Common myeloid progenitor, CD34-positive (primary cell): ENCODE measurements at regions not wholly inside any gene's neighbourhood (a gene's known extent, or its start where the extent isn't known, plus 50 kb on each side); places are given as distances from the start of the nearest gene placed in this dataset.

Experiments
- CTCF ChIA-PET: fragments of 350-600 bp; sonication (Branson Sonifier 250); formaldehyde crosslinking; loops from one replicate; lab custom pipeline; 2021; ENCODE audit warnings: antibody characterized with exemption; lab: Charles Lee
- POLR2A ChIA-PET: fragments of 350-600 bp; sonication (Branson Sonifier 250); formaldehyde crosslinking; loops from one replicate; lab custom pipeline; 2021; ENCODE audit warnings: antibody characterized with exemption; lab: Charles Lee
- DNase-seq, 3 donors: peaks; one replicate each; pipeline versions ENCODE4 v3.0.0 to v3.0.0-alpha.2; 2013
- H3K27ac ChIP-seq, 2 experiments: 1 replicate in 1 of 2; 2 replicates in 1 of 2; pipeline ENCODE4 v1.7.0; 2013; ENCODE audit warnings: inconsistent platforms in 2 of 2, low read length in 2 of 2, mild to moderate bottlenecking in 2 of 2, low read depth in 1 of 2, moderate library complexity in 1 of 2; ENCODE audit not compliant: severe bottlenecking in 2 of 2, insufficient read depth in 1 of 2, poor library complexity in 1 of 2
- H3K27me3 ChIP-seq, 5 experiments: replicated peaks in 2 of 5; 1 replicate in 3 of 5; 2 replicates in 2 of 5; pipeline versions ENCODE4 v1.6.1 to v1.7.0; 2013; ENCODE audit warnings: low read length in 4 of 5, mild to moderate bottlenecking in 2 of 5, moderate library complexity in 2 of 5, inconsistent platforms in 1 of 5; ENCODE audit not compliant: insufficient read depth in 5 of 5, control insufficient read depth in 4 of 5
- H3K36me3 ChIP-seq, 4 experiments: 1 replicate in 2 of 4; 2 replicates in 2 of 4; pipeline versions ENCODE4 v1.6.1 to v1.7.0; 2013; ENCODE audit warnings: low read length in 3 of 4, control low read depth in 1 of 4, mild to moderate bottlenecking in 1 of 4; ENCODE audit not compliant: control insufficient read depth in 4 of 4, insufficient read depth in 4 of 4
- H3K4me1 ChIP-seq, 4 experiments: 1 replicate in 3 of 4; 2 replicates in 1 of 4; pipeline versions ENCODE4 v1.6.1 to v1.7.1; 2013; ENCODE audit warnings: low read length in 3 of 4, mild to moderate bottlenecking in 3 of 4, control low read depth in 1 of 4, inconsistent platforms in 1 of 4, moderate library complexity in 1 of 4; ENCODE audit not compliant: control insufficient read depth in 4 of 4, insufficient read depth in 4 of 4; ENCODE audit errors: control extremely low read depth in 1 of 4
- H3K4me3 ChIP-seq, 7 experiments: 1 replicate in 4 of 7; 2 replicates in 3 of 7; pipeline versions ENCODE4 v1.5.1 to v1.7.0; 2013; ENCODE audit warnings: mild to moderate bottlenecking in 7 of 7, low read length in 6 of 7, moderate library complexity in 6 of 7, inconsistent platforms in 2 of 7, low read depth in 2 of 7, control low read depth in 1 of 7; ENCODE audit not compliant: insufficient read depth in 4 of 7, control insufficient read depth in 1 of 7; ENCODE audit errors: extremely low read depth in 1 of 7
- H3K9me3 ChIP-seq, 5 experiments: 1 replicate in 4 of 5; 2 replicates in 1 of 5; pipeline versions ENCODE4 v1.6.1 to v1.7.1; 2013; ENCODE audit warnings: low read length in 4 of 5, mild to moderate bottlenecking in 2 of 5, inconsistent platforms in 1 of 5, low read depth in 1 of 5, moderate library complexity in 1 of 5; ENCODE audit not compliant: control insufficient read depth in 4 of 5, insufficient read depth in 2 of 5; ENCODE audit errors: control extremely low read depth in 1 of 5
- WGBS: methylation state at CpG from one replicate; pipeline ENCODE4 v1.1.5; 2013; ENCODE audit not compliant: insufficient coverage; 5-methylcytosine and 5-hydroxymethylcytosine counted together

DNA sequence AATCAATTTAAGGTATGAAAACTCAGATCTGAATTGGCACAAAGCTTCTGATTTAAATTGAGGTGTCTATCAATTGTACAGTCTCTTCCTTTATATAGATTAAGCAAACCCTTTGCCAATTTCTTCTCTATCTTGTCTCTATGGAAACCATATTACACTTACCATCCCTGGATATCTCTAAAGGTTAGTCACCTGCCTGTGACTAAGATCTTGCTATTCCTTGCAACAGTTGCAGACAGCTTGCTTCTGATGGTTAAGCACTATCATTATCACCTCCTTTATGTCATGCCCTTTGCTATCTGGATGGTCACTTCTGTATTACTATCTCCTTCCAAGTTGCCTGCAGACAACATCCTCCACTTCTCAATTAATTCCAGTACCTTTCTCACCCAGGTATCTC lies 998.6 kb upstream of the B3GALT2 start:
- ChIA-PET POLR2A (no interaction called here), CTCF (no interaction called here)
- H3K27ac ChIP-seq = no peak overlapping the region
- peaks cover 0 to 6% (median 0%) of the 10 kb centered on the region in 5 experiments for H3K9me3 ChIP-seq
- H3K27me3 ChIP-seq = no peaks in the 10 kb centered on the region
- no peaks in the 10 kb centered on the region for H3K4me1 ChIP-seq
- no peak for DNase-seq
- no peak overlapping the region for H3K4me3 ChIP-seq
- no peaks in the 10 kb centered on the region for H3K36me3 ChIP-seq

DNA sequence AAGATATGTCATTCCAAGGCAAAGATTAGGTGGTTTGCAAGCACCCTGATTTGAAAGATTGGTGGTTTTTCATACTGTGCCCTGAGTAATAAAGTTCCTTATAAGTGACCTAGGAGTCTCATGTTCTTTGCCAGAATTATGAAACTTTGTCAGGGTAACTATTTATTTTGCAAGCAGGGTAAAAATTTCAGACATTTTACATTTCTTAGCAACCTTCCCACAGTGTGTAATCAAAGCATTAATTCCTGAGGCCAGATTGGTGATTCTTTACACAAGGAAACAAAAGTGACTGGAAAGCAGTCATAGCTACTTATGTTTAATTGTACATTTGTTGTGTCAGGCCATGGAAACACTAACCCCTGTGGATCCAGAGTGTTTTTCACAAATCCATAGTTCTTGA lies 998.0 kb upstream of the B3GALT2 start:
- Histone ChIP-seq H3K27me3 (no peaks in the 10 kb centered on the region), H3K27ac (no peak overlapping the region), H3K4me3 (no peak overlapping the region), H3K9me3 (peaks cover 0 to 6% (median 0%) of the 10 kb centered on the region in 5 experiments), H3K36me3 (no peaks in the 10 kb centered on the region), H3K4me1 (no peaks in the 10 kb centered on the region)
- ChIA-PET POLR2A (no interaction called here), CTCF (no interaction called here)
- DNase-seq = no peak

DNA sequence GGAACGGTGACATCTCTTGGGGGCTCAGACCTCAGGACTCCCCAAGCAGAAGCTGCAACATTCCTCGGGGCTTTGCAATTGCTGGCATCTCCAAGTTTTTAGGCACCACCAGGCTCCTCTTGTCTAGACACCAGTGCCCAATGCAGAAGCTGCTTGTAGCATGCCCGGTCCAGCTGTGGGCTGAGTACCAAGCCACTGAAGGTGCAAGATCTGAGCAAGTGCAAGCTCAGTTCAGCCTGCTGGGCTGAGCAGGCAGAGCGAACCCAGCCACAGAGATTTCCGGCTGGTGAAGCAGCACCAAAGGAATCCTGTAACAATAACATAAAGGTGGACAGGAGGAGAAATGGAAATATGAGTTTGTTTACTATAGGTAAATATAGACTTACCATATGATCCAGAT lies 995.4 kb upstream of the B3GALT2 start:
- Histone ChIP-seq H3K4me3 (no peak overlapping the region), H3K9me3 (peaks cover 0 to 6% (median 0%) of the 10 kb centered on the region in 5 experiments), H3K27me3 (no peaks in the 10 kb centered on the region), H3K36me3 (no peaks in the 10 kb centered on the region), H3K4me1 (no peaks in the 10 kb centered on the region), H3K27ac (no peak overlapping the region)
- ChIA-PET POLR2A (interaction anchor here (0.6 kb wide), 1 partner anchor 62 kb away, joined by 3 read pairs; no protein-coding TSS in a partner anchor), CTCF (interaction anchor here (0.8 kb wide), 1 partner anchor 242 kb away, joined by 3 read pairs; no protein-coding TSS in a partner anchor)
- 92% methylated on average over 3 of the region's 5 CpGs for WGBS
- DNase-seq = no peak

GRCh38 chr1:194176212-194176611 lies 989.8 kb upstream of the B3GALT2 start:
- Histone ChIP-seq H3K27ac (no peak overlapping the region), H3K27me3 (no peaks in the 10 kb centered on the region), H3K4me3 (no peak overlapping the region), H3K9me3 (peaks cover 0 to under 1% (median 0%) of the 10 kb centered on the region in 5 experiments), H3K36me3 (no peaks in the 10 kb centered on the region), H3K4me1 (no peaks in the 10 kb centered on the region)
- no peak for DNase-seq
- CTCF ChIA-PET = interaction anchor here (1.2 kb wide), 1 partner anchor 16 kb away, joined by 3 read pairs; no protein-coding TSS in a partner anchor
- POLR2A ChIA-PET = no interaction called here
- WGBS = 100% methylated on average over 1 of the region's 2 CpGs

DNA sequence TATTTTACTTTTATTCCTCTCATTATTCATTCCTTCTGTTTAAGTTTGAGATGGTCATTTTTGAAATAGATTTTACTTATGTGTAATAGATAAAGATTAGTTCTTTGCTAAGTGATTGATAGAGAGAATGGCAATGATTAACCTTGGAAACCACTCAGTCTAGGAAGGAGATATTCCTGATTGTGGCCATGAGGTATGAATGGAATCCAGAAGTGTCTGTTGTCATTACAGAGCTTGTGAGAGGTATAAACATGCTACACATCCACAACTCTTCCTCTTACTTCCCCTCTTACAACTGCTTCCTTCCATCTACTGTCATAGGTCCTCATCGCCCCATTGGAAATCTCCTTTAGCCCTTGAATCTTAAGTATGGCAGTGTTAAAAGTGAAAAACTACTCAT lies 988.8 kb upstream of the B3GALT2 start:
- ChIA-PET POLR2A (no interaction called here), CTCF (no interaction called here)
- no peaks in the 10 kb centered on the region for H3K36me3 ChIP-seq
- no peak overlapping the region for H3K27ac ChIP-seq
- WGBS = no CpG with 5 or more reads among the region's 1 CpG
- H3K27me3 ChIP-seq = no peaks in the 10 kb centered on the region
- H3K4me3 ChIP-seq = no peak overlapping the region
- DNase-seq = no peak
- H3K4me1 ChIP-seq = no peaks in the 10 kb centered on the region
- no peaks in the 10 kb centered on the region for H3K9me3 ChIP-seq

DNA sequence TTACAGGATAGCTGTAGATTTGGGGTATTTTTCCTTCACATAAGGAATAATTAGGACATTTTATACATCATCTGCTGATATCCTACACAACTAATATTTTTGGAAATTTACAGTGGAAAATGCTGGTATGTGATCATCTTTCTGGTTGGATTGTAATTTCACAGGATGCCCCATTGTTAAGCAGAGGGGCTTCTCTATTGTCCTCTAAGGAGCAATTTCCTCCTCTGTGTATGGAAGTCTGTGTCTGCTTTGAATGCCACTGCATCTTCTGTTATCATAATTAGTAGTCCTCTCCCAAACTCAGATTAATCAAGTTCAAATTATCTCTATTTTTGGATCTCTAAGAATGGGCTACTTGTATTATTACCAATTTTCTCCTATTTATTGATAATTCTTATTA lies 988.1 kb upstream of the B3GALT2 start:
- CTCF ChIA-PET = no interaction called here

DNA sequence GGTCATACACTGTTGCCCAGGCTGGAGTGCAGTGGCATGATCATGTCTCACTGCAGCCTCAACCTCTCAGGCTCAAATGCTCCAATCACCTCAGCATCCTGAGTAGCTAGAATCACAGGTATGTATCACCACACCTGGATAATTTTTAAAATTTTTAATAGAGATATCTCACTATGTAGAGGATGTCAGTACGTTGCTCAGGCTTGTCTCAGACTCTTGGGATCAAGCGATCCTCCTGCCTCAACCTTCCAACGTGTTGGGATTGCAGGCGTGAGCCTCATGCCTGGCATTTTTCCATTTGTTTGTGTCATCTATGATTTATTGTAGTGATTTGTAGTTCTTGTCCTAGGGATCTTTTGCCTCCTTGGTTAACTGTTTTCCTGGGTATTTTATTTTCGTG lies 985.2 kb upstream of the B3GALT2 start:
- DNase-seq = no peak
- Histone ChIP-seq H3K36me3 (no peaks in the 10 kb centered on the region), H3K4me1 (no peaks in the 10 kb centered on the region), H3K9me3 (no peaks in the 10 kb centered on the region), H3K27ac (no peak overlapping the region), H3K4me3 (no peak overlapping the region), H3K27me3 (no peaks in the 10 kb centered on the region)
- POLR2A ChIA-PET = no interaction called here
- CTCF ChIA-PET = no interaction called here
- 97% methylated on average over 3 of the region's 5 CpGs for WGBS

More for the DNA sequence above, 988.1 kb upstream of the B3GALT2 start:
- no peak overlapping the region for H3K4me3 ChIP-seq
- H3K36me3 ChIP-seq = no peaks in the 10 kb centered on the region
- no peak overlapping the region for H3K27ac ChIP-seq
- H3K27me3 ChIP-seq = no peaks in the 10 kb centered on the region
- H3K9me3 ChIP-seq = no peaks in the 10 kb centered on the region
- POLR2A ChIA-PET = no interaction called here
- no peak for DNase-seq
- H3K4me1 ChIP-seq = no peaks in the 10 kb centered on the region
